HAP-1 (cell line): ENCODE measurements at regions not wholly inside any gene's neighbourhood (a gene's known extent, or its start where the extent isn't known, plus 50 kb on each side); places are given as distances from the start of the nearest gene placed in this dataset.

Experiments
- DNase-seq, 2 experiments: peaks; one replicate each; pipeline ENCODE4 v3.0.0-alpha.2; 2016 to 2020; ENCODE audit warnings: low spot score in 2 of 2
- H3K27me3 ChIP-seq: fragments of 250-450 bp; sonication (Bioruptor Pico); 2 replicates; pipeline ENCODE4 v1.5.1; 2020; ENCODE audit warnings: low read depth, mild to moderate bottlenecking, moderate library complexity
- H3K36me3 ChIP-seq: fragments of 250-450 bp; sonication (Bioruptor Pico); replicated peaks from 2 replicates; pipeline ENCODE4 v1.5.1; 2020; ENCODE audit warnings: mild to moderate bottlenecking
- H3K4me1 ChIP-seq: fragments of 250-450 bp; sonication (Bioruptor Pico); 2 replicates; pipeline ENCODE4 v1.5.1; 2020; ENCODE audit warnings: mild to moderate bottlenecking
- H3K4me3 ChIP-seq: fragments of 250-450 bp; sonication (Bioruptor Pico); 2 replicates; pipeline ENCODE4 v1.5.1; 2020; ENCODE audit warnings: mild to moderate bottlenecking, moderate library complexity
- H3K9me3 ChIP-seq: fragments of 250-450 bp; sonication (Bioruptor Pico); 2 replicates; pipeline ENCODE4 v1.5.1; 2020; ENCODE audit warnings: mild to moderate bottlenecking, moderate library complexity
- in situ Hi-C: fragments of 300-500 bp; cut with MboI; formaldehyde crosslinking; loops from 3 replicates; pipeline ENCODE4 v1.14.3; 2020; ENCODE audit warnings: low sequenced_read_pairs, inconsistent platforms, mixed read lengths

- no peaks in the 10 kb centered on the region for H3K27me3 ChIP-seq
- no peaks in the 10 kb centered on the region for H3K9me3 ChIP-seq
- DNase-seq, result peak; percentile 57 to 66
- no peak overlapping the region for H3K4me3 ChIP-seq
- in situ Hi-C loops, result no loop called here
- H3K4me1 ChIP-seq, result peaks cover 4% of the 10 kb centered on the region; the same call in 1 of the 2 replicates
- no peaks in the 10 kb centered on the region for H3K36me3 ChIP-seq
These were observed 50.5 kb upstream of the DTNBP1 start for GRCh38 chr6:15713325-15713724.

GRCh38 chr6:15712797-15713196, 50.0 kb upstream of the DTNBP1 start:
- in situ Hi-C loops, result no loop called here
- no peaks in the 10 kb centered on the region for H3K27me3 ChIP-seq
- peaks cover 4% of the 10 kb centered on the region; the same call in 1 of the 2 replicates for H3K4me1 ChIP-seq
- H3K9me3 ChIP-seq, result no peaks in the 10 kb centered on the region
- H3K36me3 ChIP-seq, result no peaks in the 10 kb centered on the region
- DNase-seq, result no peak
- no peak overlapping the region for H3K4me3 ChIP-seq
